ENCODE measurements at regions not wholly inside any gene's neighbourhood (a gene's known extent, or its start where the extent isn't known, plus 50 kb on each side); places are given as distances from the start of the nearest gene placed in this dataset.

- TF ChIP-seq POLR2AphosphoS5 (IDR thresholded peaks at IDR 0.05; ENCODE audit: low read depth, low read length) (no peak), POLR2A (IDR thresholded peaks at IDR 0.05; ENCODE audit: low read depth, low read length) (no peak), POU2F2 (IDR thresholded peaks at IDR 0.05; ENCODE audit: low read depth, low read length) (no peak), TAF1 (IDR thresholded peaks at IDR 0.05; ENCODE audit: low read depth, low read length) (no peak), SPI1 (IDR thresholded peaks at IDR 0.05; ENCODE audit: low read depth, low read length) (no peak)
These were observed 781.9 kb upstream of the MGAT4C start for GRCh38 chr12:87038098-87038497.

All from GM12891 (cell line).